Kasumi-1 (cell line): ENCODE measurements at regions not wholly inside any gene's neighbourhood (a gene's known extent, or its start where the extent isn't known, plus 50 kb on each side); places are given as distances from the start of the nearest gene placed in this dataset.

ENCODE experiments used
- DNase-seq, 2 experiments: peaks; one replicate each; lab custom pipeline; 2025; lab: John Stamatoyannopoulos, UW

- no peak for DNase-seq
Observed at GRCh38 chr2:42957861-42958301, 165.5 kb upstream of the HAAO start.

DNA sequence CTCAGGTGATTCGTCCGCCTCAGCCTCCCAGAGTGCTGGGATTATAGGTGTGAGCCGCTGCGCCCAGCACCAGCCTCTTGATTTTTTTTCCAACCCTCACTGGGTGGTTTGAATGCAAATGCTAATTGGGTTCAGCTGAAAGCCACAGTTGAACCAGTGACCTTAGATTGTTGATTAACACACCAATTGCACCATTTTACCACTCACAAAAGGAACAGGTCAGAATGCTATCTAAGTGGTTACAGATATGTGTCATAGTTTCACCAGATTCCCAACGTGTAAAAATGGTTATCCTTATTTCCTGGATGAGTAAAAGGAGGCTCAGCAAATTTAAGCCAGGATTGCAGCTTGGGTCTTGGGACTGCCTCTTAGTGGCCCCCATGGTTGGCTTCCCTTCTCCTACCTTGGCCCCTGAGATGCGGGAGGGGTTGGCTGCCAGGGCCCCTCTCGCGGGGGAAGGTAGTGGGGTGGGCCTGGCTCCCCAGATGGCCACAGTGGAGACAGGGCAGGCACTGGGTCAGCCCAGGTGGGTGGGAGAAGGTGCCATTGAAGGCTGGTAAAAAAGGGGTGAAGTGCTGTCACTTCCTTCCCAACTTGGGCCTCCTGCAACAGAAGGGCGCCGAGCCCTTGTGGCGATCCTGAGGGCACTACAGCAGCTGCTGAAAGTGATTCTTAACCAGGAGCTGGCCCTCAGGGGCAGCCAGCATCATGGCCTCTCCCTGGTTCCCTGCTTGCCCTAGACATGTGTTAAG is 164.9 kb upstream of the HAAO start:
- no peak for DNase-seq

DNA sequence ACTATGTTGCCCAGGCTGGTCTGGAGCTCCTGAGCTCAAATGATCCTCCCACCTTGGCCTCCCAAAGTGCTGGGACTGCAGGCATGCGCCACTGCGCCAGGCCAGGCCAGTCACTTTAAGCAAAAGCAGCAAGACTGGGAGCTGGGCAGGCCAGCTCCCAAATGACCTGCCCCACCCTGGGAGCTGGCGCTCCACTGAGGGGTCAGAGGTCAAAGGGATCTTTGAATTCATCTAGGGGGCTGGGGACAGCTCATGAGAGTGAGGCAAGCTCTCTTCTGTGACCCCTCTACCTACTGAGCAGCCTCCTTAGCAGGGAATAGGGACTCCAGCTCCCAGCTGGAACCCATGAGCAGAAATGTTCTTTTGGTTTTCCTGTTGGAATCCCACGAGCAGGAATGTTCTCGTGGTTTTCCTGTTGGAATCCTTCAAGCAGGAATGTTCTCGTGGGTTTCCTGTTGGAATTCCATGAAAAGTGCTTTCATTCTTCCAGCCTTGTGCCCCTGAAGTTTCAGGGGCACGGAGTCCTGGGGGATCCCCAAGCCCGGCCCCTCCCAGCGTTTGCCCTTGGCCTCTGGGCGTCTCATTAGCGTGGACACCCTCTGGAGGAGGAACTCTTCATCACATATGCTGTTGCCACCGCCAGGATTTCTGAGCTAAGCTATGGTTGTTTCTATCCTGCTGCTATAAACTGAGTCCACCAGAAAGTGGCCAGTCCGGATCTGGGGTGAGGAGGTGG is 162.0 kb upstream of the HAAO start:
- no peak for DNase-seq

GRCh38 chr2:42953216-42953615 is 160.8 kb upstream of the HAAO start:
- DNase-seq, result no peak

GRCh38 chr2:42951263-42951938 is 159.0 kb upstream of the HAAO start:
- DNase-seq, result peak; percentile 35 to 59

DNA sequence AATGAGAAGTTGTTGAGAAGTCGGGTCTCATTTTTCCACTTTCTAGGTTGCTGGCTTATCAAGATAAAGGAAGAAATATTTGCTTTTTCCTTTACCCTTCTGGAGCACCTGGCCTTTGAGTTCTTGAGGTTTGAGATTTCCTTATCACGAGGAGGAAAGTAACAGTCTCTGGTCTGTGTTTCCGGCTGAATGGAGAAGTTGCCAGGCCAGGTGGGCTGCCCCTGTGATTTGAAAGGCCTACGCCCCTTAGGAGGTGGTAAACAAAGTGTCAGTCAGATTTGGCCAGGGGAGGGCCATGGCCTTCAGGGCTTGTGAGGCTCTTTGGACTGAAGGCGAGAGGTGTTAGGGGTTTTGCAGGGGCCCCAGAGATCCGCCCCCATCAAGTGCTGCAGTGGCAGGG is 156.7 kb upstream of the HAAO start:
- DNase-seq, result peak; percentile 46 to 50

DNA sequence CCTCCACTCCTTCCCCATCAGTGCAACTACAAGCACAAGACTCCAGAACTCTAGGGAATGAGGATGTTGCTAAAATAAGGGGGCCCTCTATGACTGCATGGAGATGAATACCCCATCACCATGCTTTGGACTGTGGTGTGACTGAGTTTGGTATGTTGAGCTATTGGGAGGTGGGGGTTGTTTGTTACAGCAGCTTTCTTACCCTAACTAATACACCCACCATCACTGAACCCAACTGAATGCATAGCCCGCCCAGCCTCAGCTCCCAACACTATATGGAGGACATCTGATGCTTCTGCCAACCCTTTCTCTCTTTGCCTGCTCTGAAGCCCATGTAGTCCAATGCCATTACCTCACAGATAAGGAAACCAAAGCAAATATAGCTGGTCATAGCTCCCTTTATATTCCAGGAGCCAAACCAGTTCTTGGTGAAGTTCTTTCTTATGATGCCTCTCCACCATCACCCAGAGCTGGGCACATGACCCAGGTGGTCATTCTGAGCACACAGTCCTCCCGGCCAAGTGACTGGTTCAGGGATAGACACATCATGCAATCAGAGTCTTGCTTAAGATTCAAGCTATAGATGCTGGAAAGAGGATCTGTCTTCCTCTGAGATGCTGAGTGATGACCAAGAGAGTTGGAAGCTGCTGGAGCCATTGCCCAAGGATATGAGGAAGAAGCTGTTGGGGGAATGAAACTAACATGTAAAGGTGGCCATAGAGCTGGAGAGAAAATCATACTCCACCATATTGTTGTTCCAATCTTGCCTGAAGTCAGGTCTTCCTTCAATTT is 155.6 kb upstream of the HAAO start:
- no peak for DNase-seq

DNA sequence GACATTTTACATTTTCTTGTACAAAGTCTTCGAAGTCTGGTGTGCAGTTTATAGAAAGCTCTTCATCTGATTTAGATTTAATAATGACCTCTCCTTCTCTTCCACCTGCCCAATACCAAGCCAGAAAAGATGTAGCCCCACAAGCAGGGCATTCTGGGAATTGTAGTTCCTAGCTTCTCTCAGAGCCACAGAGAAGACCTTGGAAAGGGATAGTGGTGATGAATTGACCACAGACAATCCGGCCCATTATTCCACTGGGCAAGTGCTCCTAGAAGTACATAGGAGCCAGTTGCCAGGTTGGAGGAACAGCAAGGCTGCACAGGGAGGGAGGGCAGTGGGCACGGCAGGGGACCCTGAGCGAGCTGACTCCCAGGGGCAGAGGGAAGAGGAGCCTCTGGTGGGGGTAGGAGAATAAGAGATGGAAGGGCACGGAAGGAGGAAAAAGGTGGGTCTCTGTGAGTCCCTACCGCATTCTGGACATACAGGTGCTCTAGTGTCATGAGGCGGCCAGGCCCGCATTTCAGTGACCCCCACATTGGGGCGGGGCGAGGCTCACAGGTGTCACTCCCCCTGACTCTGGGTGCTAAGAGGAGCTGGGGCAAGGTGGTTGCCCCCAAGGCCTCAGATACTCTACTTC is 152.5 kb upstream of the HAAO start:
- peak in 1 of 2 experiments; percentile 21 for DNase-seq

DNA sequence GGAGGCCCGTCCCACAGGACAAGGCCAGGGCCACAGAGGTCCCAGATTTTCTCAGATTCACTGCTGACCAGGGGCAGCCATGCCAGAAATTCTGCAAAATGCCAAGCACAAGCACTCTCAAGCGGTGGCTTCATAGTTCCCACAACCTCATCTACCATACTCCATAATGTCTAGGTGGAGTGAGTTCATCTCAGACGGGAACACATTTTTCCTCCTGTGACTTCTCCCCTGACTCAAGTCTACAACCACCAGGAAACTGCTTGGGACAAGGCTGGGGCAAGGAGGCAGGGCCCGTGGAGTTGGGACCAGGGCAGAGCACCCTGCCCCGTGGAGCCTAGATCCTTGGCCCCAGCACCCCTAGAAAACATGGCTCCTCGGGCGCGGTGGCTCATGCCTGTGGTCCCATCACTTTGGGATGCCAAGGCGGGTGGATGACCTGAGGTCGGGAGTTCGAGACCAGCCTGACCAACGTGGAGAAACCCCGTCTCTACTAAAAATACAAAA is 150.7 kb upstream of the HAAO start:
- no peak for DNase-seq

DNA sequence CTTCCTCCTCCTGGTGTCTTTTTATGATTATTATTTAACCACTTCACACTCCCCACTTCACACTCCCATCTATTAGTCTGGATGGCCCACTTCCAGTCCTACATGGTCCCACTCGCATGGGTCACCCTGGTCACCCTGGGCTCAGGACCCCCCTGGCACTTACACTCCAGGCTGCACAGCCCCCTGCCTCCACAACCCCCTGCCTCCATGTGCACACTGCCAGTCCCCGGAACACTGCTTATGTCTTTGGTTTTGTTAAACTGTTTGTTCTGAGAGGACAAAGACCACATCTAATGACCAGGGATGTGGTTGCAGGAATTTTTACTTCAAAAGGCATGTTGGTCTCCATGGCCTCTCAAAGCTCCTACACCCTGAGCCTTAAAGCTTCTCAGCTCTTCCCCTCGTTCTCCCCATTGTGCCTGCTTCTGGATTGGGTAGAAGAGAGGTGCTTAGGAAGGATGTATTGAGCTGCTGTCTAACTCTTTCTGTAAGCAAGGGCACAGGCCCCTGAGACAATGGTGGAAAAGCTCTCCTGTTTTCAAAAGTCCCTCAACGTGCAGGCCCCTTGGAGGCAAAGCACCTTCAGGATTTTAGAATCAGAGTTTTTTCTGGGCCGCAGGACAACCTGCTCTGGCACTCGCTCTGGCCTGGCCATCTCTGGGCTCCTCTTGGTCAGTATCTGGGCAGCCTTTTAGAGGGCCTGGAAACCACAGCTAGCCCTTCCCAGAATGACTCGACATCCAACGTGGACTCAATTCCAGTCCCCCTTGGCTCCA is 150.0 kb upstream of the HAAO start:
- DNase-seq, result no peak

DNA sequence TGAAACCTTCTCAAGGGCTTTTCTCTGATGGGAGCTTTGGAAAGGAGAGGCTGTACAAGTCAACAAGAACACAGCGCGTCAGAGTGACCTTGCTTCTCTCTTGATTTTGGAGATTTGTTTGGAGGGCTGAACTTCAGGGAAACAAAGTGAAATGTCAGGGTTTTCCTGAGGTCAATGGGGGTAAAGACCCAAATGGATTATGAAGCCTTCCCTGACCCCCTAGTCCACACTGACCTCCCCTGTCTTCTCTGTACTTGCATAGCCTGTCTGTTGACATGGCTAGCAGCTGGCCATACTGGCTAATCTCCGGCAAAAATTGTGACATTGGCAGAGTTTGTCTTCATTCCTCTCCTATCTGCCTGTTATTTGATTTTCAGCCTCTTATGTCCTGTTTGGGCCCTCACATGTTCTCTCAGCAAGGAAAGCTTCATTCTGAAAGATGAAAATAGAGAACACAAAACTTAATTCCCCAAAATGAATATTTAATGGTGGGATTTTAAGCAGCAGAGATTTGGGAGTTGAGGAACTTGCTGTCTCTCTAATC is 149.3 kb upstream of the HAAO start:
- DNase-seq, result no peak

GRCh38 chr2:42939411-42940206 is 147.2 kb upstream of the HAAO start:
- no peak for DNase-seq

GRCh38 chr2:42938671-42939370 is 146.4 kb upstream of the HAAO start:
- DNase-seq, result no peak

DNA sequence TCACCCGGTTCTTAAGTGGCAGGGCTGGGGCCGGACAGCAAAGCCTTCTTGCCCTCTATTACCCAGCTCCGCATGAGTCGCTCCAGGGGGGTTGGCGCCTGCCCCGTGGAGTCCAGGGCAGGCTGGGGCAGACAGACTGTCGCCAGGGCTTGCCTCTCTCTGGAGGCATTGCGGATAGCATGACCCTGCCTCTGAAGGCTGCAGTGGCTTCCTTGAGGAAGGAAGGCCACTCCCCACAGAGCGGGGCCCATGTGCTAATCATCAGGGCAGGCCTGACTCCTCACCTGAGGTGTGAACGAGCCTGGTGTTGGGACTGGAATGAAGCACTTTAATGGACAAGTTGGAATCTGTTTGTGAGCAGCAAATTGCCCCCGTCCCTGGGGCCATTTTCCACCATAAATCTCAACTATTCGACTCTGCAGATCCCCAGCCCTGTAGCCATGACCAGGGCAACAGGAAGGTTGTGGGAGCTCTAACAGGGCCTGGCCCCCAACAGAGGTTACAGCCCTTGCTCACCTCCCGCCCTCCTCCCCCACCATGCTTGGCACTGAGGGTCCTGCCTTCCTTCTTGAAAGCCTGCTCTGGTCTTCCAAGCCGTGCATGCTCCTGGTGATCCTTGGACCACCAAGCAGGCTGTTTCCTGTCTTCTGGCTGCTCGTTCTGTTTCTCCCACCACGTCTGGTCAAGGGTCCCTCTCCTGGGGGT is 144.9 kb upstream of the HAAO start:
- no peak for DNase-seq

- DNase-seq, result no peak
Observed at GRCh38 chr2:42935692-42936671, 143.6 kb upstream of the HAAO start.

- DNase-seq, result no peak
Observed at GRCh38 chr2:42934580-42935186, 142.3 kb upstream of the HAAO start.
